SU-DHL-6 (cell line): ENCODE measurements at regions not wholly inside any gene's neighbourhood (a gene's known extent, or its start where the extent isn't known, plus 50 kb on each side); places are given as distances from the start of the nearest gene placed in this dataset.

Source experiments
- H2AFZ ChIP-seq: fragments of 200-600 bp; sonication (generic); 2 replicates; pipeline ENCODE4 v1.6.1; 2014; ENCODE audit warnings: low read depth, mild to moderate bottlenecking, moderate library complexity, mixed read lengths, antibody characterized with exemption, low read length; ENCODE audit not compliant: severe bottlenecking
- H3F3A ChIP-seq: fragments of 200-600 bp; shearing (Covaris generic); 2 replicates; pipeline ENCODE4 v1.6.0; 2016; ENCODE audit warnings: antibody characterized with exemption, mild to moderate bottlenecking; ENCODE audit not compliant: insufficient read depth
- H3K27ac ChIP-seq: fragments of 200-600 bp; sonication (generic); 2 replicates; pipeline ENCODE4 v1.5.1; 2016; ENCODE audit warnings: low read depth, mild to moderate bottlenecking, low read length, moderate library complexity, mixed read lengths
- H3K27me3 ChIP-seq: fragments of 200-600 bp; sonication (generic), shearing (Covaris generic); 2 replicates; pipeline ENCODE4 v1.6.0; 2014; ENCODE audit warnings: mild to moderate bottlenecking, low read length
- H3K36me3 ChIP-seq: fragments of 200-600 bp; sonication (generic); 2 replicates; pipeline ENCODE4 v1.6.1; 2014; ENCODE audit warnings: mild to moderate bottlenecking, low read length, mixed read lengths
- H3K4me2 ChIP-seq: fragments of 300-600, 200-600 bp; shearing (Covaris generic), sonication (generic); 2 replicates; pipeline ENCODE4 v1.6.0; 2014; ENCODE audit warnings: low read length, low read depth, mild to moderate bottlenecking; ENCODE audit not compliant: poor library complexity, severe bottlenecking
- H3K4me3 ChIP-seq: fragments of 200-600 bp; sonication (generic); 2 replicates; pipeline ENCODE4 v1.5.1; 2014; ENCODE audit warnings: antibody characterized with exemption, low read length, mild to moderate bottlenecking, mixed read lengths; ENCODE audit not compliant: insufficient read depth, poor library complexity, severe bottlenecking
- H3K79me2 ChIP-seq: fragments of 200-600 bp; sonication (generic); 2 replicates; pipeline ENCODE4 v1.6.1; 2014; ENCODE audit warnings: mild to moderate bottlenecking, low read length, moderate library complexity; ENCODE audit not compliant: insufficient read depth
- H3K9ac ChIP-seq: fragments of 200-600 bp; sonication (generic); 2 replicates; pipeline ENCODE4 v1.7.0; 2014; ENCODE audit warnings: mild to moderate bottlenecking, low read length
- H3K9me2 ChIP-seq: fragments of 200-600 bp; sonication (generic); replicated peaks from 2 replicates; pipeline ENCODE4 v1.6.1; 2014; ENCODE audit warnings: low read length; ENCODE audit not compliant: insufficient read depth
- H3K9me3 ChIP-seq: fragments of 200-600 bp; sonication (generic); 2 replicates; pipeline ENCODE4 v1.6.1; 2014; ENCODE audit warnings: low read length, mixed read lengths; ENCODE audit not compliant: insufficient read depth
- H4K20me1 ChIP-seq: fragments of 200-600 bp; sonication (generic); 2 replicates; pipeline ENCODE4 v1.6.1; 2014; ENCODE audit warnings: low read depth, mild to moderate bottlenecking, antibody characterized with exemption, low read length, moderate library complexity, mixed read lengths
- EZH2phosphoT487 ChIP-seq: fragments of 200-600 bp; sonication (generic), shearing (Covaris generic); conservative IDR thresholded peaks from 2 replicates; pipeline ENCODE4 v1.6.1; 2018; ENCODE audit warnings: mild to moderate bottlenecking, antibody characterized with exemption, low read length, moderate library complexity, mixed read lengths
- TF ChIP-seq, protein P1 (sequence below): fragments of 200-600 bp; sonication (generic); IDR thresholded peaks from one replicate; pipeline ENCODE4 v1.5.1; 2017; ENCODE audit warnings: antibody characterized with exemption, mild to moderate bottlenecking, low read length, moderate library complexity; ENCODE audit not compliant: insufficient read depth, poor library complexity, severe bottlenecking

DNA sequence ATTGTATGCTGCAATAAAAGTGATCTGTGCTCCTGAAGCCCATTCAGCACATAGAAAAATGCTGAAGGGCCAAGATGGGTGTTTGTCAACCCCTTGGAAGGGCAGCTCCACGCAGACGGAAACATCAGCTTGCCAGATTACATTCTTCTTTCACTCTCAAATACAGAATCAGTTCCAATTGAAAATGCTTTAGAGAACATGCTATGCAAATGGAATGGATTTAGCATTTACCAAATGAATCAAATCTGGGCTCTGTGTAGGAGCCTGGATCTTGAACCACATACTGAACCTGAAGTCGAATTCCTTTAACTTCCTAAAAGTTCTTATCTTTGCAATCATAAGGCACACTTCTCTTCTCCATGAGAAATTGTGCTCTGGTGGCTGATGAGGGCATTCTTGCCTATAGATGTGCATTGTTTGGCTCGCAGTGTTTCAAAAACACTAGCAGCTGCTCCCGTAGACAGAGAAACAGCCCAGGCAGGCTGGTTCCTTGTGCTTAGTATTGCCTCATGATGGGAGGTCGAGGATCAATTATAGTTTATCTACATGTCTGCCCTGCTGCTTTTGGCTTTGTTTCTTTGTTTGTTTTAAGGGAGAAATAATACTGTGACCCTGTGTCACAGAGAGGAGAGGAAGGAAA lies 489.8 kb upstream of the FLRT2 start:
- no peaks in the 10 kb centered on the region for H3K79me2 ChIP-seq
- no peaks in the 10 kb centered on the region for H3K27me3 ChIP-seq
- H2AFZ ChIP-seq = no peak overlapping the region
- H3K9ac ChIP-seq = no peak overlapping the region
- no peak overlapping the region for H3K4me3 ChIP-seq
- no peak overlapping the region for H3K27ac ChIP-seq
- H4K20me1 ChIP-seq = no peaks in the 10 kb centered on the region
- H3F3A ChIP-seq = no peaks in the 10 kb centered on the region
- TF ChIP-seq EZH2phosphoT487 = no peak
- TF ChIP-seq, protein P1, sequence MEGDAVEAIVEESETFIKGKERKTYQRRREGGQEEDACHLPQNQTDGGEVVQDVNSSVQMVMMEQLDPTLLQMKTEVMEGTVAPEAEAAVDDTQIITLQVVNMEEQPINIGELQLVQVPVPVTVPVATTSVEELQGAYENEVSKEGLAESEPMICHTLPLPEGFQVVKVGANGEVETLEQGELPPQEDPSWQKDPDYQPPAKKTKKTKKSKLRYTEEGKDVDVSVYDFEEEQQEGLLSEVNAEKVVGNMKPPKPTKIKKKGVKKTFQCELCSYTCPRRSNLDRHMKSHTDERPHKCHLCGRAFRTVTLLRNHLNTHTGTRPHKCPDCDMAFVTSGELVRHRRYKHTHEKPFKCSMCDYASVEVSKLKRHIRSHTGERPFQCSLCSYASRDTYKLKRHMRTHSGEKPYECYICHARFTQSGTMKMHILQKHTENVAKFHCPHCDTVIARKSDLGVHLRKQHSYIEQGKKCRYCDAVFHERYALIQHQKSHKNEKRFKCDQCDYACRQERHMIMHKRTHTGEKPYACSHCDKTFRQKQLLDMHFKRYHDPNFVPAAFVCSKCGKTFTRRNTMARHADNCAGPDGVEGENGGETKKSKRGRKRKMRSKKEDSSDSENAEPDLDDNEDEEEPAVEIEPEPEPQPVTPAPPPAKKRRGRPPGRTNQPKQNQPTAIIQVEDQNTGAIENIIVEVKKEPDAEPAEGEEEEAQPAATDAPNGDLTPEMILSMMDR = no peak
- no peaks in the 10 kb centered on the region for H3K9me3 ChIP-seq
- no peaks in the 10 kb centered on the region for H3K36me3 ChIP-seq
- H3K9me2 ChIP-seq = no peaks in the 10 kb centered on the region
- H3K4me2 ChIP-seq = no peak overlapping the region

DNA sequence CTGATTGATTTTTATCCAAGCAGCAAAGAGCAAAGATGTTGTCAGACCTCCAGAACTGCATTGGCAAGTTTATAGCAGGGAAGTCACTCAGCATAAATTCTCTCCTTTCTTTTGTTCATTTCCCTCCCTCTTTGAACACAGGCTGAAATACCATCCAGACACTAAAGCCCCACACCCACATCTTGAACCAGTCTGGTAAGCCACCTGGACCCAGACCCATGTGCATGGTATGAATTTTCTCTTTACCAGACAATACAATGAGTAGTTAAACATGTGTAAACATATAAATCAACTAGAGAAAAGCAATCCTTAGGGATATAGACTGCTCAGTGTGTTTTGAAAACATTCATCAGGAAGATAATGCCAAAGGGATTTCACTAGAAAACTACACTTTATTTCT lies 488.3 kb upstream of the FLRT2 start:
- Histone ChIP-seq H3K27me3 (no peaks in the 10 kb centered on the region), H3K79me2 (no peaks in the 10 kb centered on the region), H3K27ac (no peak overlapping the region), H3K36me3 (no peaks in the 10 kb centered on the region), H3K9ac (no peak overlapping the region), H3K9me3 (no peaks in the 10 kb centered on the region), H3K4me3 (no peak overlapping the region), H2AFZ (no peak overlapping the region), H4K20me1 (no peaks in the 10 kb centered on the region), H3F3A (no peaks in the 10 kb centered on the region), H3K4me2 (no peak overlapping the region), H3K9me2 (no peaks in the 10 kb centered on the region)
- TF ChIP-seq EZH2phosphoT487 = no peak
- TF ChIP-seq, protein P1 = no peak

GRCh38 chr14:85042301-85042700 lies 487.6 kb upstream of the FLRT2 start:
- H3K79me2 ChIP-seq = no peaks in the 10 kb centered on the region
- no peaks in the 10 kb centered on the region for H3K27me3 ChIP-seq
- no peaks in the 10 kb centered on the region for H3K9me3 ChIP-seq
- no peak overlapping the region for H3K27ac ChIP-seq
- TF ChIP-seq EZH2phosphoT487 = no peak
- TF ChIP-seq, protein P1 = no peak
- no peak overlapping the region for H3K4me3 ChIP-seq
- H3K9ac ChIP-seq = no peak overlapping the region
- no peak overlapping the region for H2AFZ ChIP-seq
- no peaks in the 10 kb centered on the region for H3K9me2 ChIP-seq
- no peaks in the 10 kb centered on the region for H3K36me3 ChIP-seq
- H4K20me1 ChIP-seq = no peaks in the 10 kb centered on the region
- no peak overlapping the region for H3K4me2 ChIP-seq
- no peaks in the 10 kb centered on the region for H3F3A ChIP-seq
